Tibial artery (tissue), 4 donors: ENCODE measurements at regions not wholly inside any gene's neighbourhood (a gene's known extent, or its start where the extent isn't known, plus 50 kb on each side); places are given as distances from the start of the nearest gene placed in this dataset.

Experiments
- DNase-seq, 2 donors: peaks; one replicate each; pipeline ENCODE4 v3.0.0-alpha.2; 2019
- H3K27ac ChIP-seq, 2 donors: fragments of 200-600 bp; sonication (generic) in 1 of 2; 1 replicate in 1 of 2; 2 replicates in 1 of 2; pipeline ENCODE4 v1.5.1; 2018 to 2019; ENCODE audit warnings: mild to moderate bottlenecking in 1 of 2
- H3K27me3 ChIP-seq, 2 donors: fragments of 200-600 bp; sonication (generic) in 1 of 2; one replicate each; pipeline versions ENCODE4 v1.5.1 to v1.6.0; 2016 to 2019
- H3K36me3 ChIP-seq, 3 donors: fragments of 200-600 bp; sonication (generic) in 2 of 3; one replicate each; pipeline ENCODE4 v1.5.1; 2016 to 2019; ENCODE audit warnings: mild to moderate bottlenecking in 2 of 3
- H3K4me1 ChIP-seq, 4 donors: fragments of 200-600 bp; sonication (generic) in 2 of 4; 1 replicate in 3 of 4; 2 replicates in 1 of 4; pipeline ENCODE4 v1.5.1; 2016 to 2019
- H3K4me3 ChIP-seq, 2 donors: fragments of 200-600 bp; sonication (generic) in 1 of 2; 1 replicate in 1 of 2; 2 replicates in 1 of 2; pipeline ENCODE4 v1.5.1; 2018 to 2019; ENCODE audit warnings: mild to moderate bottlenecking in 2 of 2
- H3K9me3 ChIP-seq, 3 donors: fragments of 200-600 bp; sonication (generic) in 1 of 3; one replicate each; pipeline ENCODE4 v1.5.1; 2016 to 2019
- CTCF ChIP-seq, 2 experiments: fragments of 200-600 bp in 1 of 2; fragments of 450-650 bp in 1 of 2; IDR thresholded peaks; one replicate each; pipeline ENCODE4 v1.5.1; 2017 to 2019; ENCODE audit warnings: antibody characterized with exemption in 2 of 2, mild to moderate bottlenecking in 1 of 2, moderate library complexity in 1 of 2
- intact Hi-C: fragments of 100-400 bp; cut with DNase I; formaldehyde crosslinking; loops from one replicate; pipeline ENCODE4 v1.15.0; 2023; ENCODE audit warnings: low total_unique reads

GRCh38 chr6:5905431-5906339 lies 101.0 kb downstream of the NRN1 start:
- intact Hi-C loops = no loop called here
- Histone ChIP-seq H3K4me1 (peaks cover 0 to 19% (median 13%) of the 10 kb centered on the region in 4 donors), H3K4me3 (no peak overlapping the region), H3K27ac (peak overlapping the region; percentile 61 to 74), H3K9me3 (no peaks in the 10 kb centered on the region), H3K36me3 (no peaks in the 10 kb centered on the region), H3K27me3 (no peaks in the 10 kb centered on the region)
- peak; percentile 92 to 96 for DNase-seq
- no peak for TF ChIP-seq CTCF (IDR thresholded peaks at IDR 0.05)

- H3K9me3 ChIP-seq = no peaks in the 10 kb centered on the region
- H3K27ac ChIP-seq = peak overlapping the region; percentile 61 to 74
- no peak for TF ChIP-seq CTCF (IDR thresholded peaks at IDR 0.05)
- intact Hi-C loops = no loop called here
- H3K4me3 ChIP-seq = no peak overlapping the region
- peaks cover 0 to 19% (median 13%) of the 10 kb centered on the region in 4 donors for H3K4me1 ChIP-seq
- no peaks in the 10 kb centered on the region for H3K27me3 ChIP-seq
- H3K36me3 ChIP-seq = no peaks in the 10 kb centered on the region
- DNase-seq = no peak
These were observed 102.2 kb downstream of the NRN1 start for GRCh38 chr6:5904532-5904931.

- Histone ChIP-seq H3K36me3 (no peaks in the 10 kb centered on the region), H3K4me3 (no peak overlapping the region), H3K27me3 (no peaks in the 10 kb centered on the region), H3K9me3 (no peaks in the 10 kb centered on the region), H3K4me1 (peaks cover 0 to 5% (median 0%) of the 10 kb centered on the region in 4 donors), H3K27ac (no peak overlapping the region)
- DNase-seq = no peak
- intact Hi-C loops = no loop called here
- TF ChIP-seq CTCF (IDR thresholded peaks at IDR 0.05) = no peak
These were observed 107.3 kb downstream of the NRN1 start for GRCh38 chr6:5899216-5900045.

GRCh38 chr6:5898563-5898962 lies 108.2 kb downstream of the NRN1 start:
- intact Hi-C loops = no loop called here
- peaks cover 0 to 5% (median 0%) of the 10 kb centered on the region in 4 donors for H3K4me1 ChIP-seq
- H3K4me3 ChIP-seq = no peak overlapping the region
- no peaks in the 10 kb centered on the region for H3K36me3 ChIP-seq
- no peaks in the 10 kb centered on the region for H3K27me3 ChIP-seq
- no peak overlapping the region for H3K27ac ChIP-seq
- DNase-seq = no peak
- H3K9me3 ChIP-seq = no peaks in the 10 kb centered on the region
- TF ChIP-seq CTCF (IDR thresholded peaks at IDR 0.05) = no peak

GRCh38 chr6:5898102-5898501 lies 108.6 kb downstream of the NRN1 start:
- no peak overlapping the region for H3K27ac ChIP-seq
- no peaks in the 10 kb centered on the region for H3K27me3 ChIP-seq
- no peaks in the 10 kb centered on the region for H3K9me3 ChIP-seq
- TF ChIP-seq CTCF (IDR thresholded peaks at IDR 0.05) = no peak
- no peak overlapping the region for H3K4me3 ChIP-seq
- no peaks in the 10 kb centered on the region for H3K36me3 ChIP-seq
- intact Hi-C loops = no loop called here
- peaks cover 0 to 5% (median 0%) of the 10 kb centered on the region in 4 donors for H3K4me1 ChIP-seq
- DNase-seq = no peak
